ENCODE measurements at regions not wholly inside any gene's neighbourhood (a gene's known extent, or its start where the extent isn't known, plus 50 kb on each side); places are given as distances from the start of the nearest gene placed in this dataset.

DNA sequence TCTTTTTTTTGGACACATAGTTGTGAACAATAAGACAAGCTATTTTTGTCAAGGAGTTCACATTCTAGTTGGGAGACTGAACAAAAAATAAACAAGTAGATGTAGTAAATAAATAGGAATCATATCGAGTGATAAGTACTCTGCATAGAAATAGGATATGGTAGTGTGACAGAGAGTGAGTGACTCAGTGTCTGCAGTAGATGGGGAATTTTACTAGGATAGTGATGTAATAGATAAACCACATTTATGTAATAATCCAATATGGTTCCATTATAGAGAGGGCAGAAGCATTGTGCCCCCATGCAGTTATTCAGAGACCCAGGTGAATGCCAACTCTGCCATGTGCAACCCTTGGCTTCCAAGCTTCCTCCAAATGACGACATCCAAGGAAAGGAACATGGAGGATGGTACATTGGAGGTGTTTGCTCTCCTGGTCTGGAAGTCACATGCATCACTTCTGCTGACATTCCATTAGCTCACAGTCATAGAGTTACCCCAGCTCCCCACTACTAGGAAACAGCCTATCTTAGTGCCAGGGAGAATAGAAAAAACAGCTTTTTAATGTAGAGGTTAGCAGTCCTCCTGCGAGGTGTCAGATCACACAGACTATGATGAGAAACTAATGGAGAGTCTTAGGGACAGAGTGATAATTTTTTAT is 595.4 kb downstream of the NYAP2 start:
- no peak for DNase-seq (ENCODE audit: low read depth in 3 of 3)

- no peak for DNase-seq (ENCODE audit: low read depth in 3 of 3)
Observed at GRCh38 chr2:225993430-225993829, 593.9 kb downstream of the NYAP2 start.

DNA sequence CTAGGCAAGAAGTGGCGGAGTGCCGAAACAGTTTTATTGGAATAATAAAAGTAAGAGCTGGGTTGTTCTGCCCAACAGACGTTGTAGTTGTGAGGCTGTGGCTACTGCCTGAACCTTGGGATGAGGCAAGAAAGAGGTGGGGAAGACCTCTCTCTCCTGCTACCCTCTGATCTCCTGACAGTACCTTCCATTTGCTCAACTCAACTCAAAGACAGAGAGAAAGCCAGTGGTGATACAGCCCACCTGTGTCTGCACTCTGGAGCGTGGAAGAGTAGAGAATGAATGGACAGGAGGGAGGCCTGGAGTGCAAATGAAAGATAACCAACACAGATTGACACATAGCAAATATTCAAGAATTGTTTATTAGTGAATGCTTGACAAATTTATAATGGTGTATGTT is 590.3 kb downstream of the NYAP2 start:
- no peak for DNase-seq (ENCODE audit: low read depth in 3 of 3)

DNA sequence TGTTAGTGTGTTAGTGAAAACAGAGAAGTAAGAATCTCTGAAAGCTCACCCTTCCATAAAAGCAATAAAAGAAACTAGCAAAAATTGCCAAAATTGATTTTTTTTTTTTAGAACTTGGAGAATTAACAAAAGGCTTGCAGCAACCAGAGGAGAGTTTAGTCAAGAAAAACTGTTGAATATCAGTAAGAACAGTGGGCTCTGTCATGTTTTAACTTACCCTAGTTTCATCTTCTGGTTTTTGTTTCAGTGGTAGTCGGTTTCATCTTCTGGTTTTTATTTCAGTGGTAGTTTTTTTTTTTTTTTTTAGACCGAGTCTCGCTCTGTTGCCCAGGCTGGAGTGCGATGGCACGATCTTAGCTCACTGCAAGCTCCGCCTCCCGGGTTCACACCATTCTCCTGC is 580.9 kb downstream of the NYAP2 start:
- no peak for DNase-seq (ENCODE audit: low read depth in 3 of 3)

DNA sequence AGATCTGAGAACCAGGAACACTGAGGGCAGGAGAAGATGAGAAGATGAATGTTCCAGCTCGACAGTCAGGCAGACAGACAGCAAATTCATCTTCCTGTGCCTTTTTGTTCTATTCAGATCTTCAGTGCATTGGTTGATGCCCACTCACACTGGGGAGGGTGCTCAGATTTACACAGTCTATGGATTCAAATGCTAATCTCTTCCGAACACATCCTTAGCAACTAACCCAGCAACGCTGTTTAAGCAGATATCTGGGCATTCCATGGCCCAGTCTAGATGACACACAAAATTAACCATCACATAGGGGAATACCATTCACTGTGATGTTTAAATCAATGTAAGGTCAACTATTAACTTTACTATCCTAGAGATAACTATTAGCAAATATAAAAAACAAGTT is 571.9 kb downstream of the NYAP2 start:
- no peak for DNase-seq (ENCODE audit: low read depth in 3 of 3)

DNA sequence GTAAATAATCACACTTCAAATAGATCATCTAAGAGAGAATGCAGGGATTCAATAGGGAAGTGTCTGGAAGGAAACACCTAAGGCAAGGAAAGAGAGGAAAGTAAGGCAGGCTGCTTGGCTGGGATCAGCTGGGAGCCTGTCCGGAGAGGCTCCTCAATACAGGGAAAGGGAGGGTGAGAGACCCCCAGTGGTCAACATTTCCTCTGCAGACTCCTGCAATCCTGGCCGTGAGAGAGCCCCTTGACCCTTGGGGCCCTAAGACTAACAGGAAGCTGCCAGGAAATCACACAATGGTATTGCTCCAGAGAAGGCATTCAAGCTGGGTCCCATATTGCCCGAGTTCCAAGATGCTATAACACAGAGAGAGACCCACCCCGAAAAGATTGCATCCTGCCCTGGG is 549.4 kb downstream of the NYAP2 start:
- DNase-seq (ENCODE audit: low read depth in 3 of 3): no peak

DNA sequence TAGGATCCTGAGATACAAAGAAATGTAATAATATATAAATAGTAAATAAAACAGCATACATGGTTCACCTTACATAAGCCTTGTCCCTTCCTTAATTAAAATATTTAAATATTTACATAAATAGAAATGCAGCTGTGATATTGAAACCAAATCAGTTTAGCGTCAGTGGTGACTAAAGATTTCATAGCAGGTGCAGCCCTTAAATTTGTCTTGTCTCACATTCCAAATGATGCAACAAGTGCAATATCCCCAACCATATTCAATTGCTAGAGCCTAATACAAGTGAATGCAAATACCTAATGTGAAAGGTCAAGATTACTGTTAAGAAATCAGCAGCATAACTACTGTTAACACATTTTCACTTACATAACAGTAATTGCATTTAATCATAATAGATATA is 539.5 kb downstream of the NYAP2 start:
- DNase-seq (ENCODE audit: low read depth in 3 of 3): no peak

DNA sequence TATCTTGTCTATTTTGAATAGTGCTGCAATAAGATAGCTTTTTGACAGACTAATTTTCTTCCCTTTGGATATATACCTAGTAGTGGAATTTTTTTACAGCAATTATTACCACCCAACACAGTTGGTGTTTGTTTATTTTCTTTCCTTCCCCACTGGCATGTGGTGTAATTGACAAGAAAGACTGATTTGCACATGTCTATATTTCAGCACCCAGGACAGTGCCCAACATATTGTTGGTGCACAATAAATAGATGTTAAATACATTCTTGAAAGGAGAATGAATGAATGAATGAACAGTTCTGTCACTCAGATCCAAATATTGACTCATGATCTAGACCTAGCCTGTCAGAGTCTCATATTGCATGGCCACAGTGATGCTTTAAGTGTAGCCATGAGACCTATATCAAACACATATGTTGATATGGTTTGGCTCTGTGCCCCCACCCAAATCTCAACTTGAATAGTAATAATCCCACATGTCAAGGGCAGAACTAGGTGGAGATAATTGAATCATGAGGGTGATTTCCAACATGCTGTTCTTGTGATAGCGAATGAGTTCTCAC is 538.2 kb downstream of the NYAP2 start:
- no peak for DNase-seq (ENCODE audit: low read depth in 3 of 3)

DNA sequence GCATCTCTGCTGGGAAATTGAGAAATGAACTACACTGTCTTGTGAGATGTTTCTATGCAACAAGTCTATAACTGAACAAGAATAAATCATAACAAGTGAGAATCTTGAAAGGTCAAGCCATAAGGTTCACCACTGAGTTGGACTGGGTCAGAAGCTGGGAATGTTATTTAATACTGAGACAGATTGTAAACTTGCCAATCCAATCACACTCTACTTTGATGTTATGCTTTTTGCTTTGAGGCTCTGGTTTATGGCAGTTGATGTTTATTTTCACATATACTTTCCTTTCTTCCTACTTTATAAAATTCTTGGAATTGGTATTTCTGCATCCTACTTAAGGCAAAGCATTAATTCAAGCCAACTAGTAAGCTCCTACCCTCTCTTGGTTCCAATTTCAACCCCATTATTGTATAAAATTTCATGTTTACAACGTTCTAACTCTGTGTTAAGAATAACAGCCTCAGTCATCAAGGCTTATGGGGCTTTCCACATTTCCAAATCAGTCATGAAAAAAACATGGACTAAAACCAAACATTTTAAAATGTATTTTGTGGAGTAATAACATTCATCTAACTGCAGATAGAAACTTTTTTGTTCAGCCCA is 533.4 kb downstream of the NYAP2 start:
- DNase-seq (ENCODE audit: low read depth in 3 of 3): no peak

- no peak for DNase-seq (ENCODE audit: low read depth in 3 of 3)
Observed at GRCh38 chr2:225930687-225931086, 531.2 kb downstream of the NYAP2 start.

DNA sequence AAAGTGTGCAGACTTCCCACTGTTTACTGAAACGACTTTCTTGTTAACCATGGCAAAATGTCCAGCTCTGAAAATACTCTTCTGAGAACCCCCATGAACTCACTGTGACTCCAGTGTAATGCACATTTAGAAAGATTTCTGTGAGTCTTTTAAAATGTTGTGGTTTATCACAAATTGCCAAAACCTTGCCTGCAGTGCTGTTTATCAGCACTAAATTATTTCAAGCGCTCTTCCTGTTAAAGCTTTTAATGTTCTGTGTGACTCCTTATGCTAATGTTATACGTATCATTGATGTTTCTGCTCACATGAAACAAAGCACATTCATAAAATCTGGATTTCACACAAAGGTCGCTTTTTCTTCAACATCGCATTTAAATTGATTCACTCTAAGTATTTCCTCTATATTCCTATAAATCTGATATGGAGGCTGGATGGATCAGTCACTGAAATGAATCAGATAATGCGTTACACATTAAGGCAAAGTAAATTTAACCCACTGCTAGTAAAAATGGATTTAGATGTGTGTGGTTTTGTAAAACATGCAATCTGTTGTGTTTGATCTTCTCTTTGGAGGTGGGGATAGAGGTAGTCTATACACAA is 521.2 kb downstream of the NYAP2 start:
- DNase-seq (ENCODE audit: low read depth in 3 of 3): no peak

GRCh38 chr2:225916692-225917091 is 517.2 kb downstream of the NYAP2 start:
- DNase-seq (ENCODE audit: low read depth in 3 of 3): no peak

GRCh38 chr2:225911019-225911418 is 511.5 kb downstream of the NYAP2 start:
- no peak for DNase-seq (ENCODE audit: low read depth in 3 of 3)

GRCh38 chr2:225895126-225895525 is 495.6 kb downstream of the NYAP2 start:
- DNase-seq (ENCODE audit: low read depth in 3 of 3): no peak

DNA sequence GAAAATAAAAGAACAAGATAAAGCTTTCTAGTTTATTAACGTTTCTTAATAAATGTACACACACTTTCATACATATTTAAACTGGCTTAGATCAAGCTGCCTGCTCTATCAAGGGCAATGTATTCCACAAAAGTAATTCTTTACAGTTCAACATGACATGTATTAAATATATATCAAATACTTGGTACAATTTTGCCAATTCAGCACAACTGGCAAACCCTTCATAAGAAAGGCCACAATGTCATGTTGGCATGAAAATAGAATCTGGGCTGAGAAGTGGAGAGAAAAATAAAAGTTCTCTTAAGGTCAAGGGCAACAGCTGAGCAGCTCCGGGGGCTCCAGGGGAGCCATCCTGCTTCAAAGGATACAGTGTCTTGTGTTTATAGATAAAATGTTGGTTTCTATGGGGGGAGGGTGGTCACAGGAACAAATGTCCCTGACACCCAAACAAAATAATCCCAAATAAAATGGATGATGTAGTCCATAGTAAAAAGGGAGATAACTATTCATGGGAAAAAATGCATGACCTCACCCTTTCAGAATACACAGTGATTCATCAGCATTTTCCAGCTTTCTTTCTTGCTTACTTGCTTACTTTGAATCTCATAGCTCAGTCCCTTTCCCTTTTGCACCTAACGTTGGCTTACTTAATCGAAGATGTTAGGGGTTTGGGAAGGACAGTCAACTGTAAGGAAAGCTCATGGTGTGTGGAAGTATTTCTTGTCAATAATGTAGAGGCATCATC is 494.9 kb downstream of the NYAP2 start:
- DNase-seq (ENCODE audit: low read depth in 3 of 3): no peak

GRCh38 chr2:225893151-225893550 is 493.6 kb downstream of the NYAP2 start:
- no peak for DNase-seq (ENCODE audit: low read depth in 3 of 3)

- no peak for DNase-seq (ENCODE audit: low read depth in 3 of 3)
Observed at GRCh38 chr2:225891771-225892170, 492.3 kb downstream of the NYAP2 start.

DNA sequence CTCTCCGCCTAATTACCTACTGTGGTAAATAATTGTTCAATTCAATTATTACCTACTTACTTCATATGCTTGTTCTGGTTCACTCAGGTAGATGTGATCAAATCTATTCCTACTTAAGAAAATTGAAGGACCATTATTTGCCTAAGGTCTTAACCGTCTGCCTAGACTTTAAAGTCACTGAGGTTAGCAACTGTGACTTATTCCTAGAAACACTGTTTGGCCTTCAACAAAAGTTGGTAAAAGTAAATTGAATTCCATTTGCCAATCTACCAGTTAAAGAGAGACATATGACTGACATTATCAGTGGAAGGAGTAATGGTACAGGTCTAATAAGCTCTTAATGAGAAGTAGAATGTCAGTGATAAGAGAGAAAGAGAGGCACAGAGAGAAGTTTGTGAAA is 491.5 kb downstream of the NYAP2 start:
- no peak for DNase-seq (ENCODE audit: low read depth in 3 of 3)

GRCh38 chr2:225889452-225889851 is 489.9 kb downstream of the NYAP2 start:
- no peak for DNase-seq (ENCODE audit: low read depth in 3 of 3)

DNA sequence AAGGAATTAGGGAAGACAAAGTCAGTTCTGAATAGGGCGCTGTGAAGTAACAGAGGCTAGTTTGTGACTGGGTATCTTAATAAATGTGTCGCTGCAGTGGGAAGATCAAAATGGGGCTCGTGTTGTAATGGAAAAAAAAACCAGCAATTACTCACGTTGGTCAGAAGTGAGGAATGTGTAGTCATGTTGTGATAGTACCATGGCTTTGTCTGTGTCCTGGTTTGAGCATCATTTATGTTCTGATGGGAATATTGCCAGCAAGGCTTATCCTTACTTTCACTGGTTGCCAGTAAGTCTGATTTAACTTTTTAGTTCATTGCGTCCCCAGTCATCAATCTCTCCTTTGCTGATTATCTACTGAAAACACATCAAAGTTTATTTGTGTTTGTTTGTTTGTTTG is 467.6 kb downstream of the NYAP2 start:
- DNase-seq (ENCODE audit: low read depth in 3 of 3): no peak

DNA sequence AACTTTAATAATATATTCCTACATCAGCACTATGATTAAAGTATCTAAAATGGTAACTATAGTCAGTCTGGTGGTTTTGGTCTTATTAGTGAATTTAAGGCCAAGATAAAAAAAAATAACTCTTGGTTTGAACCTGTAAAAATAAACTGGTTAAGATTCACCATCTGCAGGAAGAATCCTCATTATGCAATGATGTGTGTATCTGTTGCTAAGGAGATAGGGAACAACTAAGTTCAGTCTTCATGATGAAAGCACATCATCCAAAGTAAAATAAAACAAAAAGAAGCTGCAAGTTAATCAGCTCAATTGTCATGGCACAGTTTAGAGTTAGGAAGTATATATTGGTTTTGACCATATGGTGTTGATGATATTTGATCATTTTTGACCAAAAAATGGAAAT is 466.0 kb downstream of the NYAP2 start:
- DNase-seq (ENCODE audit: low read depth in 3 of 3): no peak

- no peak for DNase-seq (ENCODE audit: low read depth in 3 of 3)
Observed at GRCh38 chr2:225864394-225864793, 464.9 kb downstream of the NYAP2 start.

- DNase-seq (ENCODE audit: low read depth in 3 of 3): no peak
Observed at GRCh38 chr2:225842939-225843338, 443.4 kb downstream of the NYAP2 start.

Data from stimulated activated CD4-positive, alpha-beta T cell treated with anti-CD3 and anti-CD28 coated beads, TNF-alpha, amount 100 ng/mL, for 24 hours (primary cell).